GM12878 (cell line): ENCODE measurements at regions not wholly inside any gene's neighbourhood (a gene's known extent, or its start where the extent isn't known, plus 50 kb on each side); places are given as distances from the start of the nearest gene placed in this dataset.
"Not testable (repeated sequence)": the region's sequence is repeated elsewhere in the genome, so short reads cannot be mapped to it uniquely, and the experiment has no call there.

Experiments
- ATAC-seq: fragments of 200-7000 bp; cut with Tn5 transposase; 3 replicates; pipeline ENCODE4 v1.9.1; 2020; ENCODE audit warnings: mild to moderate bottlenecking, moderate library complexity
- BruUV-seq: library from RNA; stranded (reverse); fragments of 400-500 nt; replicated peaks from 2 replicates; lab custom pipeline; 2021; lab: Mats Ljungman, UMichigan
- CTCF ChIA-PET: fragments of 300-600 bp; sonication (Branson Sonifier 250); formaldehyde crosslinking; extraction: SDS; loops from one replicate; lab custom pipeline; 2021; ENCODE audit warnings: inconsistent platforms; lab: Yijun Ruan, JAX
- POLR2A ChIA-PET: fragments of 350-600 bp; formaldehyde crosslinking; extraction: SDS; loops from one replicate; lab custom pipeline; 2021; ENCODE audit warnings: inconsistent platforms; lab: Charles Lee
- RAD21 ChIA-PET: fragments of 300-600 bp; sonication (Branson Sonifier 250); formaldehyde crosslinking; loops from one replicate; lab custom pipeline; 2023; ENCODE audit warnings: antibody characterized with exemption; ENCODE audit not compliant: unreplicated experiment; lab: Charles Lee
- SMC1A ChIA-PET: fragments of 300-600 bp; sonication (Branson Sonifier 250); formaldehyde crosslinking; loops from one replicate; lab custom pipeline; 2023; ENCODE audit not compliant: unreplicated experiment, uncharacterized antibody; lab: Charles Lee
- DNase-seq: peaks from one replicate; pipeline ENCODE4 v3.0.0-alpha.2; 2011; ENCODE audit warnings: low read depth, low spot score
- FAIRE-seq: peaks from 3 replicates; lab custom pipeline; 2011; peaks lifted over from hg19 to GRCh38; lab: Jason Lieb, UNC
- H2AFZ ChIP-seq: 2 replicates; pipeline ENCODE4 v1.6.0; 2011; ENCODE audit warnings: low read depth, low read length, control low read depth; ENCODE audit not compliant: control insufficient read depth
- H3K27ac ChIP-seq: 2 replicates; pipeline ENCODE4 v1.5.1; 2011; ENCODE audit warnings: control low read depth; ENCODE audit not compliant: control insufficient read depth, insufficient read depth
- H3K27me3 ChIP-seq, 2 experiments: replicated peaks in 1 of 2; 2 replicates each; pipeline versions ENCODE4 v1.6.0 to v1.6.1; 2011; ENCODE audit warnings: low read length in 1 of 2; ENCODE audit not compliant: control insufficient read depth in 2 of 2, insufficient read depth in 2 of 2
- H3K36me3 ChIP-seq, 2 experiments: 2 replicates each; pipeline ENCODE4 v1.5.1; 2011; ENCODE audit warnings: low read length in 1 of 2; ENCODE audit not compliant: control insufficient read depth in 2 of 2, insufficient read depth in 2 of 2
- H3K4me1 ChIP-seq: 2 replicates; pipeline ENCODE4 v1.6.1; 2011; ENCODE audit warnings: mild to moderate bottlenecking, low read length, moderate library complexity, mixed read lengths; ENCODE audit not compliant: control insufficient read depth, insufficient read depth
- H3K4me2 ChIP-seq: 2 replicates; pipeline ENCODE4 v1.6.0; 2011; ENCODE audit warnings: control low read depth; ENCODE audit not compliant: control insufficient read depth, insufficient read depth
- H3K4me3 ChIP-seq: fragments of 200-600 bp; sonication (generic); 2 replicates; pipeline ENCODE4 v1.5.1; 2016
- H3K79me2 ChIP-seq: 2 replicates; pipeline ENCODE4 v1.6.0; 2011; ENCODE audit warnings: low read length; ENCODE audit not compliant: control insufficient read depth, insufficient read depth
- H3K9ac ChIP-seq: 2 replicates; pipeline ENCODE4 v1.8.0; 2011; ENCODE audit warnings: low read length, control low read depth, mixed read lengths; ENCODE audit not compliant: control insufficient read depth, insufficient read depth
- H3K9me3 ChIP-seq: replicated peaks from 3 replicates; pipeline ENCODE4 v1.5.1; 2011; ENCODE audit warnings: mild to moderate bottlenecking, low read length; ENCODE audit not compliant: control insufficient read depth, insufficient read depth
- H4K20me1 ChIP-seq: 2 replicates; pipeline ENCODE4 v1.6.0; 2011; ENCODE audit not compliant: control insufficient read depth, insufficient read depth
- MLLT1 ChIP-seq: fragments of 450-650 bp; IDR thresholded peaks from 2 replicates; pipeline ENCODE4 v1.6.1; 2016; ENCODE audit warnings: mild to moderate bottlenecking
- ZBTB33 ChIP-seq: fragments of 450-650 bp; IDR thresholded peaks from 2 replicates; pipeline ENCODE4 v1.6.1; 2017; ENCODE audit warnings: mild to moderate bottlenecking
- WGBS: methylation state at CpG from one replicate; pipeline ENCODE4 v1.1.6; 2016; ENCODE audit warnings: low lambda C conversion rate; ENCODE audit not compliant: insufficient replicate concordance, insufficient coverage; ENCODE audit errors: missing lambda C conversion rate; 5-methylcytosine and 5-hydroxymethylcytosine counted together
- in situ Hi-C: fragments of 300-500 bp; cut with MboI; formaldehyde crosslinking; loops from 9 replicates; pipeline ENCODE4 v1.14.3; 2018; ENCODE audit warnings: mixed read lengths
- intact Hi-C: fragments of 100-400 bp; cut with micrococcal nuclease; formaldehyde crosslinking; loops from one replicate; pipeline ENCODE4 v1.14.2; 2022; ENCODE audit not compliant: unreplicated experiment

GRCh38 chr5:72637058-72637457 lies 129.8 kb upstream of the ZNF366 start (continued):
- TF ChIP-seq ZBTB33 (no peak), MLLT1 (no peak)
- TF ChIP-seq, all 136 proteins: peak for 0

GRCh38 chr5:72636565-72636964 lies 129.4 kb upstream of the ZNF366 start:
- RAD21 ChIA-PET, in situ Hi-C loops, BruUV-seq, H3K4me1 ChIP-seq, H3K9me3 ChIP-seq, SMC1A ChIA-PET, H3K9ac ChIP-seq, ATAC-seq, DNase-seq, H4K20me1 ChIP-seq, H3K4me2 ChIP-seq, H3K27ac ChIP-seq, POLR2A ChIA-PET, FAIRE-seq, H3K4me3 ChIP-seq, intact Hi-C loops, CTCF ChIA-PET, H3K36me3 ChIP-seq, H2AFZ ChIP-seq, H3K27me3 ChIP-seq, H3K79me2 ChIP-seq: not testable (repeated sequence)
- WGBS, result 52% methylated on average over 2 of the region's 2 CpGs
